ENCODE measurements at regions not wholly inside any gene's neighbourhood (a gene's known extent, or its start where the extent isn't known, plus 50 kb on each side); places are given as distances from the start of the nearest gene placed in this dataset.
"Not testable (repeated sequence)": the region's sequence is repeated elsewhere in the genome, so short reads cannot be mapped to it uniquely, and the experiment has no call there.

GRCh38 chr2:241985161-241985985, 115.8 kb downstream of the RTP5 start:
- H2BK120ac ChIP-seq (replicated peaks; ENCODE audit: low read depth, low read length); H3K4me1 ChIP-seq (replicated peaks in 1 of 4; ENCODE audit: control insufficient read depth in 3 of 4, insufficient read depth in 4 of 4, low read length in 3 of 4); H4K5ac ChIP-seq (ENCODE audit: insufficient read length, low read depth, low read length); H3K18ac ChIP-seq (ENCODE audit: extremely low read depth, low read length); H2BK15ac ChIP-seq (ENCODE audit: low read length); H3K4me2 ChIP-seq (ENCODE audit: insufficient read depth in 1 of 2, low read depth in 2 of 2, low read length in 2 of 2); H2BK12ac ChIP-seq (ENCODE audit: low read depth, low read length); H3K79me1 ChIP-seq (ENCODE audit: low read depth, low read length); H3K14ac ChIP-seq (ENCODE audit: insufficient read length); H4K8ac ChIP-seq (ENCODE audit: extremely low read depth, insufficient read depth, low read length); H3K4ac ChIP-seq (replicated peaks; ENCODE audit: insufficient read length, low read depth, low read length); H3K4me3 ChIP-seq (ENCODE audit: extremely low read depth in 1 of 4, insufficient read depth in 2 of 4, low read depth in 3 of 4, low read length in 4 of 4); H2BK5ac ChIP-seq (ENCODE audit: low read depth, low read length); H3K9ac ChIP-seq (replicated peaks in 1 of 4; ENCODE audit: extremely low read depth in 1 of 4, low read depth in 3 of 4, low read length in 3 of 4); H3K56ac ChIP-seq (replicated peaks; ENCODE audit: insufficient read length, low read depth, low read length); FAIRE-seq; H3K79me2 ChIP-seq (ENCODE audit: control insufficient read depth in 1 of 2, insufficient read depth in 2 of 2, low read length in 2 of 2); H3K27ac ChIP-seq (ENCODE audit: low read depth, low read length); POLR2A ChIA-PET (ENCODE audit: partially characterized antibody); H4K91ac ChIP-seq (replicated peaks; ENCODE audit: insufficient read length, low read length); H2AK5ac ChIP-seq (ENCODE audit: low read depth, low read length); H4K20me1 ChIP-seq (replicated peaks in 1 of 2; ENCODE audit: control insufficient read depth in 1 of 2, insufficient read depth in 2 of 2, low read length in 2 of 2); H3K27me3 ChIP-seq (replicated peaks in 1 of 4; ENCODE audit: control insufficient read depth in 3 of 4, extremely low read depth in 1 of 4, insufficient read depth in 3 of 4, low read length in 3 of 4); H3K23ac ChIP-seq (ENCODE audit: insufficient read length); H3K36me3 ChIP-seq (ENCODE audit: control insufficient read depth in 2 of 4, insufficient read depth in 4 of 4, low read length in 3 of 4); H2AFZ ChIP-seq (ENCODE audit: low read length); DNase-seq (ENCODE audit: low read depth in 1 of 2, low spot score in 2 of 2); H2BK20ac ChIP-seq (ENCODE audit: low read length): not testable (repeated sequence)
- Histone ChIP-seq H3K9me3 (ENCODE audit: insufficient read depth in 2 of 2, low read depth in 1 of 2, low read length in 1 of 2) (peaks cover 4 to 38% of the 10 kb centered on the region in 2 experiments; a peak in 2 of 4 replicates), H3K23me2 (ENCODE audit: low read depth, low read length) (peaks cover 12% of the 10 kb centered on the region; the same call in 1 of the 2 replicates)
- CTCF ChIA-PET (ENCODE audit: partially characterized antibody) = interaction anchor here (0.9 kb wide), 1 partner anchor 34 kb away, joined by 4 read pairs; no protein-coding TSS in a partner anchor
- 89% methylated on average over 26 of the region's 46 CpGs; no CpG with 5 or more reads in 1 of the 2 experiments for WGBS, 2 experiments (ENCODE audit: extremely low coverage in 1 of 2, insufficient coverage in 1 of 2, insufficient read length in 1 of 2, insufficient replicate concordance in 2 of 2, low coverage in 1 of 2, low lambda C conversion rate in 2 of 2, missing lambda C conversion rate in 1 of 2)

Data from H1 (cell line).